Glutamatergic neuron (in vitro differentiated cells): ENCODE measurements at regions not wholly inside any gene's neighbourhood (a gene's known extent, or its start where the extent isn't known, plus 50 kb on each side); places are given as distances from the start of the nearest gene placed in this dataset.

Experiments used
- DNase-seq: peaks from one replicate; pipeline ENCODE4 v3.0.0; 2022
- H3K27ac Mint-ChIP-seq: one replicate; pipeline ENCODE4 v1.8.0; 2020; ENCODE audit warnings: mild to moderate bottlenecking, mixed read lengths, inconsistent platforms; ENCODE audit not compliant: unreplicated experiment
- H3K27me3 Mint-ChIP-seq: one replicate; pipeline ENCODE4 v1.8.0; 2020; ENCODE audit warnings: mild to moderate bottlenecking, moderate library complexity, mixed read lengths, inconsistent platforms; ENCODE audit not compliant: unreplicated experiment
- H3K36me3 Mint-ChIP-seq: one replicate; pipeline ENCODE4 v1.8.0; 2020; ENCODE audit warnings: mild to moderate bottlenecking, mixed read lengths, inconsistent platforms; ENCODE audit not compliant: unreplicated experiment
- H3K4me1 Mint-ChIP-seq: one replicate; pipeline ENCODE4 v1.8.0; 2020; ENCODE audit warnings: mild to moderate bottlenecking, low read depth, mixed read lengths, inconsistent platforms; ENCODE audit not compliant: unreplicated experiment
- H3K4me3 Mint-ChIP-seq: one replicate; pipeline ENCODE4 v1.8.0; 2020; ENCODE audit warnings: mild to moderate bottlenecking, mixed read lengths, inconsistent platforms; ENCODE audit not compliant: unreplicated experiment
- H3K9me3 Mint-ChIP-seq: one replicate; pipeline ENCODE4 v1.8.0; 2020; ENCODE audit warnings: mild to moderate bottlenecking, moderate library complexity, mixed read lengths, inconsistent platforms; ENCODE audit not compliant: unreplicated experiment
- CTCF ChIP-seq: fragments of 200-600 bp; sonication (generic); IDR thresholded peaks from one replicate; pipeline ENCODE4 v1.5.0; 2021; ENCODE audit not compliant: partially characterized antibody, unreplicated experiment

DNA sequence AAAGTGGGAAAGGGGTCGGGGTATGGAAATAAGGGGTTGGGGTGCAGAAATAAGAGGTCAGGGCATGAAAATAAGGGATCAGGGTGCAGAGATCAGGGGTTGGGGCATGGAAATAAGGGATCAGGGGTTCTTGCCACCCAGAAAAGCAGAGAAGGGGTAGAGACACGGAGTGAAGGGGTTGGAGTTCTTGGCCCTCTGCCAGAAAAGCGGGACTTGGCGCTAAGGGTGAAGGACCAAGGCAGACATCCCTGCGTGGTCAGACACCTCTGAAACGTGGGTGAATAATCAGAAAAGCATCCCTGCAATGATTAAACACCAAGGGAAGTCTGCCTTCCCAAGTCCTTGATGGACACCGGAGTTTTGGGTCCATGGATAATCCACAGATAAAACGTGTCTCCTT, 1521.6 kb upstream of the SLC39A10 start:
- Mint-ChIP-seq H3K27ac (no peak overlapping the region), H3K4me1 (no peaks in the 10 kb centered on the region), H3K9me3 (peaks cover 8% of the 10 kb centered on the region), H3K36me3 (peaks cover 18% of the 10 kb centered on the region), H3K27me3 (no peaks in the 10 kb centered on the region), H3K4me3 (no peak overlapping the region)
- TF ChIP-seq CTCF, result no peak
- no peak for DNase-seq

DNA sequence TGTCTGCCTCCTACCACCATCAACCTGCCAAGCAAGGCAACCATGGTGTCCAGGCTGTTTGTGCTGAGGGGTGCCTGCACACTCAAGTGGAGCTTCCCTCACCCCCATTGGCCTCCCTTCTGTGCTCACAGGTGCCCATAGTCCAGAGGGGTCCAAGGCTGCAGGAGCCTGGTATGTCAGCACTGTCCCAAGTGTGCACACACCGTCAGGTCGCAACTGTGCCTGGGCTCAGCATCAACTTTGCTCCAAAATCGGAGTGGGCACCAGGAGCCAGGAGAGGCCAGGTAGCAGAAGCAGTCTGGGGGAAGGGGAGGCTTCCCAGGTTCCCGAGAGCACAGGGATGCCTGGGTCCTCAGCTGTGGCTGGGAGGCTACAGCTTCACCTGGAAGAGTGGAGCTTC, 1528.2 kb upstream of the SLC39A10 start:
- Mint-ChIP-seq H3K4me3 (no peak overlapping the region), H3K9me3 (no peaks in the 10 kb centered on the region), H3K4me1 (no peaks in the 10 kb centered on the region), H3K36me3 (no peaks in the 10 kb centered on the region), H3K27ac (no peak overlapping the region), H3K27me3 (no peaks in the 10 kb centered on the region)
- TF ChIP-seq CTCF, result no peak
- DNase-seq, result no peak

DNA sequence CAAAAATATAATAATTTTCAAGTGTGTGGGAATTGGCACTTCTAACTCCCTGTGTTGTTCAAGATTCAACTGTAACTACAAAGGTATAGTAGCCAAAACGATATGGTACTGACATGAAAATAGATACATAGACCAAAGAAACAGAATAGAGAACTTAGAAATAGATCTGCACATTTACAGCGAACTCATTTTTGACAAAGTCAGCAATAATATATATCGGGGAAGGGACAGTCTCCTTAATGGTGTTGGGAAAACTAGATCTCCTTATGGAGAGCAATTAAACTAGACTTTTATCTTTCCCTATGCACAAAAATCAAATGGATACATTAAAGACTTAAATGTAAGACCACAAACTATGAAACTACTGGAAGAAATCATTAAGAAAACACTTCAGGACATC, 1530.6 kb upstream of the SLC39A10 start:
- no peak for DNase-seq
- Mint-ChIP-seq H3K4me3 (no peak overlapping the region), H3K27ac (no peak overlapping the region), H3K36me3 (no peaks in the 10 kb centered on the region), H3K27me3 (no peaks in the 10 kb centered on the region), H3K9me3 (no peaks in the 10 kb centered on the region), H3K4me1 (peaks cover 2% of the 10 kb centered on the region)
- TF ChIP-seq CTCF, result no peak

- Mint-ChIP-seq H3K36me3 (no peaks in the 10 kb centered on the region), H3K27me3 (peaks cover 4% of the 10 kb centered on the region), H3K4me3 (peak overlapping the region; percentile 61), H3K9me3 (peaks cover 5% of the 10 kb centered on the region), H3K27ac (peak overlapping the region; percentile 92), H3K4me1 (peaks cover 47% of the 10 kb centered on the region)
- DNase-seq, result peak; percentile 77
- no peak for TF ChIP-seq CTCF
Measured at GRCh38 chr2:194116861-194117260, 1540.2 kb upstream of the SLC39A10 start.

DNA sequence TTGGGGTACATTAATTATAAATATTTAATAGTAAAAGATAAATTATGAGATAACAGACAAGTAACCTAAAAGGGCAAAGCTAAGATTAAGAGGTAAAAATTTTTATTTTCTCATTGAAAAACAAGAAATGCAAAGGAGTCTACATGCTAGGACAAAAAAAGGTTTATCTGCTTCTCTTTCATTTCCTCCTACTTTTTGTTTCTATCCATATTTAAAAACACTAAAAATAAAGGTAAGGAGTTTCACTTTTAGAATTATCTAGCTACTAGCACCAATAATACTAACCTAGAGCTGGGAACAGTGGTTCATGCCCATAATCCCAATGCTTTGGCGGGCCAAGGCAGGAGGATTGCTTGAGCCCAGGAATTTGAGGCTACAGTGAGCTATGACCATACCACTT, 1551.7 kb upstream of the SLC39A10 start:
- Mint-ChIP-seq H3K27ac (no peak overlapping the region), H3K4me1 (no peaks in the 10 kb centered on the region), H3K36me3 (no peaks in the 10 kb centered on the region), H3K27me3 (no peaks in the 10 kb centered on the region), H3K4me3 (no peak overlapping the region), H3K9me3 (no peaks in the 10 kb centered on the region)
- no peak for DNase-seq
- TF ChIP-seq CTCF, result no peak
